ENCODE measurements at regions not wholly inside any gene's neighbourhood (a gene's known extent, or its start where the extent isn't known, plus 50 kb on each side); places are given as distances from the start of the nearest gene placed in this dataset.

DNA sequence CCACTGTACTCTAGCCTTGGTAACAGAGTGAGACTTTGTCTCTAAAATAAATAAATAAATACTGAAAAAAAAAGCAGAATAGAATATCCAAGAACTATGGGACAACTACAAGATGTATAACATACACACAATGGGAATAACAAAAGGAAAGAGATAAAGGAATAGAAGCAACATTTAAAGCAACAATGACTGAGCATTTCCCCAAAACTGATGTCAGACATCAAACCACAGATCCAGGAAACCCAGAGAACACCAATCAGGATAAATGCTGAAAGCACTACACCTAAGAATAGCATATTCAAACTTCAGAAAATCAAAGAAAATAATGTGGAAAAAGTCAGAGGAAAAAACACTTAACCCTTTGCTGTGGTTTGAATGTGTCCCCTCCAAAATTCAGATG, 436.4 kb downstream of the ACTL7B start:
- TF ChIP-seq RCOR1 (IDR thresholded peaks at IDR 0.05; ENCODE audit: insufficient replicate concordance, low read length): no peak
- TF ChIP-seq POLR2A (IDR thresholded peaks at IDR 0.05; ENCODE audit: low read depth, low read length): no peak
- TF ChIP-seq SMC3 (IDR thresholded peaks at IDR 0.05; ENCODE audit: low read depth, low read length): no peak
- TF ChIP-seq, protein P1, sequence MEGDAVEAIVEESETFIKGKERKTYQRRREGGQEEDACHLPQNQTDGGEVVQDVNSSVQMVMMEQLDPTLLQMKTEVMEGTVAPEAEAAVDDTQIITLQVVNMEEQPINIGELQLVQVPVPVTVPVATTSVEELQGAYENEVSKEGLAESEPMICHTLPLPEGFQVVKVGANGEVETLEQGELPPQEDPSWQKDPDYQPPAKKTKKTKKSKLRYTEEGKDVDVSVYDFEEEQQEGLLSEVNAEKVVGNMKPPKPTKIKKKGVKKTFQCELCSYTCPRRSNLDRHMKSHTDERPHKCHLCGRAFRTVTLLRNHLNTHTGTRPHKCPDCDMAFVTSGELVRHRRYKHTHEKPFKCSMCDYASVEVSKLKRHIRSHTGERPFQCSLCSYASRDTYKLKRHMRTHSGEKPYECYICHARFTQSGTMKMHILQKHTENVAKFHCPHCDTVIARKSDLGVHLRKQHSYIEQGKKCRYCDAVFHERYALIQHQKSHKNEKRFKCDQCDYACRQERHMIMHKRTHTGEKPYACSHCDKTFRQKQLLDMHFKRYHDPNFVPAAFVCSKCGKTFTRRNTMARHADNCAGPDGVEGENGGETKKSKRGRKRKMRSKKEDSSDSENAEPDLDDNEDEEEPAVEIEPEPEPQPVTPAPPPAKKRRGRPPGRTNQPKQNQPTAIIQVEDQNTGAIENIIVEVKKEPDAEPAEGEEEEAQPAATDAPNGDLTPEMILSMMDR (conservative IDR thresholded peaks at IDR 0.05; ENCODE audit: low read depth, low read length): no peak
- TF ChIP-seq MAZ (IDR thresholded peaks at IDR 0.05; ENCODE audit: borderline replicate concordance, low read depth, low read length): no peak
- no peak for TF ChIP-seq RAD21 (IDR thresholded peaks at IDR 0.05; ENCODE audit: low read length)
- TF ChIP-seq, protein P2, sequence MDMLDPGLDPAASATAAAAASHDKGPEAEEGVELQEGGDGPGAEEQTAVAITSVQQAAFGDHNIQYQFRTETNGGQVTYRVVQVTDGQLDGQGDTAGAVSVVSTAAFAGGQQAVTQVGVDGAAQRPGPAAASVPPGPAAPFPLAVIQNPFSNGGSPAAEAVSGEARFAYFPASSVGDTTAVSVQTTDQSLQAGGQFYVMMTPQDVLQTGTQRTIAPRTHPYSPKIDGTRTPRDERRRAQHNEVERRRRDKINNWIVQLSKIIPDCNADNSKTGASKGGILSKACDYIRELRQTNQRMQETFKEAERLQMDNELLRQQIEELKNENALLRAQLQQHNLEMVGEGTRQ (IDR thresholded peaks at IDR 0.05; ENCODE audit: low read depth, low read length): no peak
- no peak for TF ChIP-seq CHD1 (IDR thresholded peaks at IDR 0.05; ENCODE audit: low read depth, low read length)
- TF ChIP-seq CEBPB (IDR thresholded peaks at IDR 0.05; ENCODE audit: low read depth, low read length): no peak
- no peak for TF ChIP-seq MAFK (IDR thresholded peaks at IDR 0.05; ENCODE audit: low read depth, low read length)
- no peak for TF ChIP-seq NFE2L2 (IDR thresholded peaks at IDR 0.05; ENCODE audit: low read depth, low read length)
